Calu3 (cell line): ENCODE measurements at regions not wholly inside any gene's neighbourhood (a gene's known extent, or its start where the extent isn't known, plus 50 kb on each side); places are given as distances from the start of the nearest gene placed in this dataset.

Experiments used
- BruUV-seq: library from RNA; stranded (reverse); fragments of 400-500 nt; replicated peaks from 2 replicates; lab custom pipeline; 2021; lab: Mats Ljungman, UMichigan
- CTCF ChIA-PET: fragments of 300-600 bp; sonication (Branson Sonifier 250); formaldehyde crosslinking; loops from one replicate; lab custom pipeline; 2022; ENCODE audit warnings: antibody characterized with exemption; lab: Charles Lee
- DNase-seq: peaks from one replicate; pipeline ENCODE4 v3.0.0; 2022
- H3K27ac Mint-ChIP-seq: one replicate; pipeline ENCODE4 v1.8.0; 2022; ENCODE audit warnings: mixed read lengths; ENCODE audit not compliant: unreplicated experiment
- H3K27me3 Mint-ChIP-seq: one replicate; pipeline ENCODE4 v1.8.0; 2022; ENCODE audit warnings: mixed read lengths; ENCODE audit not compliant: unreplicated experiment
- H3K36me3 Mint-ChIP-seq: one replicate; pipeline ENCODE4 v1.8.0; 2022; ENCODE audit warnings: mild to moderate bottlenecking, moderate library complexity, mixed read lengths; ENCODE audit not compliant: insufficient read depth, unreplicated experiment
- H3K4me1 Mint-ChIP-seq: one replicate; pipeline ENCODE4 v1.8.0; 2022; ENCODE audit warnings: mild to moderate bottlenecking, low read depth, mixed read lengths; ENCODE audit not compliant: unreplicated experiment
- H3K4me3 Mint-ChIP-seq: one replicate; pipeline ENCODE4 v1.8.0; 2022; ENCODE audit warnings: mild to moderate bottlenecking, low read depth, moderate library complexity, mixed read lengths; ENCODE audit not compliant: unreplicated experiment
- H3K9me3 Mint-ChIP-seq: one replicate; pipeline ENCODE4 v1.8.0; 2022; ENCODE audit warnings: low read depth, mixed read lengths; ENCODE audit not compliant: unreplicated experiment
- CTCF ChIP-seq: fragments of 200-600 bp; IDR thresholded peaks from one replicate; pipeline ENCODE4 v1.8.0; 2022; ENCODE audit warnings: antibody characterized with exemption; ENCODE audit not compliant: unreplicated experiment
- intact Hi-C: fragments of 100-400 bp; cut with micrococcal nuclease; formaldehyde crosslinking; loops from one replicate; pipeline ENCODE4 v1.10.0; 2022; ENCODE audit not compliant: unreplicated experiment

DNA sequence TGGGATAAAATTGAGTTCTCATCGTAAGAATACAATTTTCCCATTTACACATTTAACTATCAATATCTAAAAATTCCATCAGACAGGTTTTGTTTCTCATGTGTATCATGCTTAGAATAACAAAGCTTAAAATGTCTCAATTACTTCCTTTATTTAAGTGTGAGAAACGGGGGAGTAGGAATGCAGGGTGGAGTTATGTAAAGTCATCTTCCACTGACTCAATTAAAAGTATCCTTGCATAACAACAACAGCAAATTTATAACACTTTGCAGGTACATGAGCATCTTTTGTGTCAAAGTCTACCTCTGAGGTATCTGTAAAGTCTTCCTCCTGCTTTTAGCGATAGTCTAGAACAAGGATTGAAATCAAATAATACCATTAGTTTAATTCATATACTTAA is 327.1 kb downstream of the EPHA4 start:
- H3K4me3 Mint-ChIP-seq = no peak overlapping the region
- H3K36me3 Mint-ChIP-seq = no peaks in the 10 kb centered on the region
- H3K9me3 Mint-ChIP-seq = no peaks in the 10 kb centered on the region
- H3K27me3 Mint-ChIP-seq = no peaks in the 10 kb centered on the region
- CTCF ChIA-PET = no interaction called here
- no peak overlapping the region for H3K27ac Mint-ChIP-seq
- H3K4me1 Mint-ChIP-seq = no peaks in the 10 kb centered on the region
- TF ChIP-seq CTCF = no peak
- no peak for DNase-seq
- intact Hi-C loops = no loop called here
- BruUV-seq = no TSS peak

DNA sequence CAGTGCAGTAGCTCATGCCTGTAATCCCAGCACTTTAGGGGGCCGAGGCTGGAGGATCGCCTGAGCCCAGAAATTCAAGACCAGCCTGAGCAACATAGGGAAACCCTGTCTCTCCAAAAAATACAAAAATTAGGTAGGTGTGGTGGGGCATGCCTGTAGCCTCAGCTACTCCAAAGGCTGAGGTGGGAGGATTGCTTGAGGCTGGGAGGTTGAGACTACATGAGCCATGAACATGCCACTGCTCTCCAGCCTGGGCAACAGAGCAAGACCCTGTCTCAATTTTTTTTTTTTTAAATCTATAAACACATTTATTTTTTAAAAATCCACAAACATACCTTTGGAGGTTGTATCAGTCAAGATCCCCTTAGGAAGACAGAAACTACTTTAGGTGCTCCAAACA is 326.3 kb downstream of the EPHA4 start:
- intact Hi-C loops = no loop called here
- CTCF ChIA-PET = no interaction called here
- Mint-ChIP-seq H3K36me3 (no peaks in the 10 kb centered on the region), H3K27ac (no peak overlapping the region), H3K27me3 (no peaks in the 10 kb centered on the region), H3K9me3 (peaks cover 1% of the 10 kb centered on the region), H3K4me1 (no peaks in the 10 kb centered on the region), H3K4me3 (no peak overlapping the region)
- no TSS peak for BruUV-seq
- no peak for TF ChIP-seq CTCF
- no peak for DNase-seq

DNA sequence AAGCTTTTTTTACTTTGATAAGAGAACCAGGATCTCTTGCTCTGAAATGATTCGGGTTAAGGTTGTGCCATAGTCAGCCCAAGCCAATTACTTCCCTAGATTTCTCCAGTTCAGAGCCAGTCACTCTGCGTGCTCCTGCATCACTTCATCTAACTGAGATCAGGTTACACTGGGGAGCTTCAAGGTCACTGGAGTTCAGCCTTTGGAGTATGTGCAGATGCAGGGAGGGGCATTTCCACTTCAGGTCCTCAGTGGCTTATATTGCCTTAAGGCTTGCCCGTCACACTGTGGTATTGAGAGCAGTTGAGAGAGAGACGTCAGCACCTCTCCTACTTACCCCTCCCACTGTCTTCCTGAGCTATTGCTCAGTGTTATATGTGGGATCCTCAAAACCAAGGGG is 317.8 kb downstream of the EPHA4 start:
- DNase-seq = no peak
- CTCF ChIA-PET = no interaction called here
- Mint-ChIP-seq H3K4me3 (no peak overlapping the region), H3K9me3 (peaks cover 6% of the 10 kb centered on the region), H3K4me1 (no peaks in the 10 kb centered on the region), H3K27me3 (no peaks in the 10 kb centered on the region), H3K27ac (no peak overlapping the region), H3K36me3 (no peaks in the 10 kb centered on the region)
- TF ChIP-seq CTCF = no peak
- intact Hi-C loops = no loop called here
- BruUV-seq = no TSS peak

DNA sequence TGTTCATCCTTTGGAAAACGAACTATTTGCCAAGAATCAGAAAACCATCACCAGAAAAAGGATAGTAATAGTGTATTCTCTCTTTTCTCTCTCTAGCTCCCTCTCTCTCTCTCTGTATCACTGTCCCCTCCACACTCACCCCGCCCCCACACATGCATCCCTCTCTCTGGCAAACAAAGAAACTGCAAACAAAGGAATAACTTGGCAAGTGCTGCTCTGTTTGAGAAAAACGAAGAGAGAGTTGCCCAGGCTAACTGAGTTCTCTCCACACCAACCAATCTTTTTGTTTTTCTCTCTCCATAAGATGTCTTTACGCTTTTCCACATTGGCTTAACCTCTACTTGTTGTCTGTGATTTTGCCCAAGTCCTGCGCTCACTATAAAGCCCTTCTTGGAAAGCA is 316.2 kb downstream of the EPHA4 start:
- CTCF ChIA-PET = no interaction called here
- Mint-ChIP-seq H3K4me1 (no peaks in the 10 kb centered on the region), H3K36me3 (no peaks in the 10 kb centered on the region), H3K4me3 (no peak overlapping the region), H3K27ac (no peak overlapping the region), H3K27me3 (no peaks in the 10 kb centered on the region), H3K9me3 (peaks cover 4% of the 10 kb centered on the region)
- no peak for TF ChIP-seq CTCF
- no TSS peak for BruUV-seq
- intact Hi-C loops = no loop called here
- DNase-seq = no peak
